GM19035 (cell line): ENCODE measurements at regions not wholly inside any gene's neighbourhood (a gene's known extent, or its start where the extent isn't known, plus 50 kb on each side); places are given as distances from the start of the nearest gene placed in this dataset.

ENCODE experiments used
- ATAC-seq: cut with Tn5 transposase; IDR thresholded peaks from one replicate; pipeline ENCODE4 v1.9.1; 2021; ENCODE audit not compliant: unreplicated experiment

DNA sequence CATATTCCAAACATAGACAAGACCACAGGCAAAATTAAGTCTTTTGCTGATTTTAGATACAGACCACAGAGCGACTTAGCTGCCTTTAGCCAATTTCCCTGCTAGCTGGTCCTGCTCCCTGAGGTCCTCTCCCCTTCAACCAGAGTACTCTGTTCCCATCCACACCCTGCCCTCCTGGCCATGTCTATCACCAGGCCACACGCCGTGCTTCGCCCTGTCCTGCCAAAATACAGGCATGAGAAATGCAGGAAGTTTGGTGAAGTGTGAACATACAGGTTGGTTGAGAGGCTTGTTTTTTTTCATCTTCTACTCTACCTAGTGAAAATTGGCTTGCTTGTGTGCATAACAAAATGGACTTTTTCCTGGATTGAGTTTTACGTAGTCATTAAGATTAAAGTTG is 226.2 kb upstream of the TENM3 start:
- ATAC-seq = no peak

- peak; percentile 50 for ATAC-seq
These were observed 224.5 kb upstream of the TENM3 start for GRCh38 chr4:182018691-182019090.

GRCh38 chr4:182019148-182019652 is 224.0 kb upstream of the TENM3 start:
- ATAC-seq = peak; percentile 92

DNA sequence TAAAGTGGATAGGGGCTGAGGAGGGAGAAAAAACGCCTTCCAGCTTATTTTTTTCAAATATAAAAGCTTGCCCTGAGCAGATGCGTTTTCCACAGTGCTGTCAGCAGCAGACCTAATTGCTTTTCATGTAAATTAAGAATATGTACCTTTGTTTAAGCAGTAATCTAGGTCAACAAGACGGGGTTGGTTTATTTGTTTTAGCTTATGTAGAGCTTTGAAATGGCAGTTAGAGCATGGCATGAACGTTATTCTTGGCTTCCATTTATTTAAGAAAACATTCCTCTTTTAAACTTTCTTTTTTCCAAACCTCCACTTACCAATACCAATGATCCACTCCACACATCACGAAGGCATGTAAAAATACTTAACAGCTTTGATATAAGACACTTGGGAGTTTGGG is 220.3 kb upstream of the TENM3 start:
- no peak for ATAC-seq

GRCh38 chr4:182023469-182023868 is 219.7 kb upstream of the TENM3 start:
- ATAC-seq = no peak

DNA sequence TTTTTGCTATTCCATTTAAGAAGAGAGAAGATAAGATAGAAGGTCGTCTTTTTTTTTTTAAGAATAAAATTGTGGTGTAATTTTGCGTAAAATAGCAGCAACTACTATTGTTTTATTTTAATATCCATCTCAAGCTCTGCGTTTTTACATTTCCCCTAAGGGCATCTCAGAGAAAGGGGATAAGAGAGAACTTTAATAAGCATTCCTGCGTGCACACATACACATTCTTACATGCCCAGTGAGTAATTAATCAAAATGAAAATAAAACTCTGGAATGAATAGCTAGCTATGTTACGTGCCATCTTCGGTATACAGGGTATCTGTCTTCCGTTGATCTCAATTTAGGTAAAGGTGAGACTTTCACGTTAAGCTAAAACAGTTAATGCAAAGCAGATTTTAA is 200.3 kb upstream of the TENM3 start:
- no peak for ATAC-seq

DNA sequence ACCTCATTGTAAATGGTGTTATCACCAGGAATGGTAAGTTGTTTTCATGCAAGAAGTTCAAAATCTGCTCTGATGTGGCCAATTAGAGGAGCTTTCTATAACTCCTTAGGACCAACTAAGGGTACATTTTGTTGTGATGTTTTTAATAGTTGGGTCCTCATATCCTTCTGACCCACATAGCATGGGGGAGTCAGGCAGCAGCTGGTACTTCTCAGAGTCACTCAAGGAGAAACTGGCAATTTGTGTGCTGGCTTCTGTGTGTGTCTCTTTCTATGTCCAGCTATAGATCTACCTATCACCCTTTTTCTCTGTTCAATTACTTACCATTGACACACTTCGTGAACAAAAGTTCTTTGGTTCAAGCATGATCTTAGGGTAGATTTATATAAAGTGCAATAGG is 194.3 kb upstream of the TENM3 start:
- no peak for ATAC-seq

- ATAC-seq = no peak
These were observed 186.3 kb upstream of the TENM3 start for GRCh38 chr4:182056866-182057265.

DNA sequence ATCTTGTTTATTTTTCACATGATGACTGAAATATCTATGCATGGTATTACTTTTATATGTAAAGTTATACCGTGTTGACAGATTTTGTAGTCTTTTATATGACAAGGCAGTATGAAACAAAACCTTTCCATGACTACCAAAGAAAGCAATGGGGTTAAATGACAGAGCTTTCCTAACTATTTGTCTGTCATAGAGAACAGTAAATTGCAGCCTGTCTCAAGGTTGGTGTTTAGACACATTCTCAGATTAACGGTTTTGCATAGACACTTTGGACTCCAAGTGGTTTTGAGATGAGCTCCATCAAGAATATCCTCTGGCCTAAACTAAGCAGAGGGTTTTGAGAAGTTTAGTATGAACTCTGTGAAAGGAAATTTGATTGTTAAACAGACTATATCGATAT is 180.7 kb upstream of the TENM3 start:
- no peak for ATAC-seq

GRCh38 chr4:182062936-182063335 is 180.3 kb upstream of the TENM3 start:
- ATAC-seq = no peak

- ATAC-seq = no peak
These were observed 179.6 kb upstream of the TENM3 start for GRCh38 chr4:182063651-182064050.

GRCh38 chr4:182065255-182065654 is 177.9 kb upstream of the TENM3 start:
- ATAC-seq = no peak

- no peak for ATAC-seq
These were observed 177.2 kb upstream of the TENM3 start for GRCh38 chr4:182066037-182066436.

- no peak for ATAC-seq
These were observed 175.4 kb upstream of the TENM3 start for GRCh38 chr4:182067828-182068227.

DNA sequence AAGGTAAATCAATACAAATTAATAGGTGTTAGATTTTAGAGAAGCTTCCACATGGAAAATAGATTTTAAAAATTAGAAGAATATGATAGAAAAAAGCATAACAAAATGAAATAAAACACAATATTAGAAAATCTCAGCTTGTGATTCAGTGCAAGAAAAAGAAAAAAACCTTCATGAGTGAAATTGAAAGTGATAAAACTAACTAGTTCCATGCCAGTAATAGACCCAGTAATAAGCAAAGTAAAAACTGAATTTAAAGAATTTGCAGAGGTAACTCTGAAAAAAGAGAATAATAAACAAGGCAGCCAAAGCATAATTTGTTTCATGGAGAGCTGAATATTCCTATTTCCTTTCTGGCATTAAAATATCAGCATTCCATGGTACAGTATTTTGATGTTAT is 174.3 kb upstream of the TENM3 start:
- no peak for ATAC-seq

DNA sequence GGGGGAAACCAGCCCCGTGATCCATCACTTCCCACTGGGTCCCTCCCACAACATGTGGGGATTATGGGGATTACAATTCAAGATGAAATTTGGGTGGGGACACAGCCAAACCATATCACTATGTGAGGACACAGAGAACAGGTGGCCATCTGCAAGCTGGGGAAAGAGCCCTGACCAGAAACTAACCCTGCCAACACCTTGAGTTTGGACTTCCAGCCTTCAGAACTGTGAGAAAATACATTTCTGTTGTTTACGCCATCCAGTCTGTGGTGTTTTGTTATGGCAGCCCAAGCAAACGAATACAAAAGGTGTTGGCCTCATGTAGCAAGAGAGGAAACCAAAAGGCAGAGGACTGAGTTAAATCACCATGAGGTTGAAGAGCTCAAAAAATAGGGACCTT is 169.9 kb upstream of the TENM3 start:
- no peak for ATAC-seq

- no peak for ATAC-seq
These were observed 169.1 kb upstream of the TENM3 start for GRCh38 chr4:182074139-182074538.

DNA sequence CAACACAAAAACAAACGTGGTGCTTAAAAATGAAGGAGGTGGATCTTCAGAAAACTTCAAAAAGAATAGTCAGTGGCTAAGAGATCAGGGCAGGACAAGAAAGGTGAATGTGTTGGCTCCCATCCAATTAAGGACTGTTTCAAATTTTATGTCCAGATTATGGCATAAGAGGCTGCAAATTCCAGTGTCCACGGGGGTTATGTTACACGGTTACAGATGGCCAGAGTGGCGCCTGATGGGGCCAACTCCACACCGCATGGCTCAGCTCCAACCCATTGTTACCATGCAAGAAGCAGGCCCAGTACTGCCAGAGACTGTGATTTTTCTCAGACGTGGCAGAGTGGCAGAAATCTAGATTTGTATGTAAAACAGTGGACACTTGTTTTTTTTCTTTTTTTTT is 168.4 kb upstream of the TENM3 start:
- ATAC-seq = no peak

GRCh38 chr4:182082910-182083309 is 160.3 kb upstream of the TENM3 start:
- ATAC-seq = no peak

GRCh38 chr4:182083671-182084410 is 159.4 kb upstream of the TENM3 start:
- ATAC-seq = no peak

GRCh38 chr4:182085051-182085480 is 158.1 kb upstream of the TENM3 start:
- ATAC-seq = no peak

DNA sequence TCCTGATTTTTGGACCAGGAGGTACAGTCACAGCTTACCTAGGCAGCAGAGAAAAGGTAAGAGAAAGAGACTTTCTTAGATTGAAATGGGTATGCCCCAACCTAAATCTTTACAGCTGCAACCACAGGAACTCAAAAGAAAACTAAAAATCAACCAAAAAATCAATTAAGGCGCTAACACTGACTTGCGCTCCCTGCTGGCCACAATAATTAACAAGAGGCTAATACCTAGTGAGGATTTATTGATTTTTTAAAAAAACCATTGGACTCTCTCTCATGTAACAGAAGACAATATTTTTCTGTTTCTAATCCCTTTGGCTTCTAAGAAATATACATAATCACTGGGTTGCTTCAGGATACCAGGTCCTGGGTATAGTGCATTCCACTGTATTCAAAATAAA is 153.9 kb upstream of the TENM3 start:
- ATAC-seq = no peak

DNA sequence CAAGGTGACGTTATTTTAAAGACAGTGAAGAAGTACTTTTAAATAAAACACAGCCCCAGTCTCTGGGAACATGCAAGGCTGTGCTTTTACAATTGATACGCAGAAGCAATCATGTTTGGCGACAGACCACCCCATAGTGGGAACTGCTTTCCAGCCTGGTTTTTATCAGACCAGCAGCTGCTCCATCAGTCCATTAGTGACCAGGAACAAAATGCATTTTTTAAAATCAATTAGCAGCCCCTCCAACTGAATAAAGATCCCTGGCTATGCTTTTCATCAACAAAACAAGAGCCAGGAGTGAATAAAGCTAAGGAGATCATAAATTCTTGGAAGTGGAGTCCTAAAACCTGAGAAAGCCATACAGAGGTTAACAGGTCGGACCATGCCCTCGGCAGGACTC is 153.0 kb upstream of the TENM3 start:
- ATAC-seq = no peak
